ENCODE measurements at regions not wholly inside any gene's neighbourhood (a gene's known extent, or its start where the extent isn't known, plus 50 kb on each side); places are given as distances from the start of the nearest gene placed in this dataset.

DNA sequence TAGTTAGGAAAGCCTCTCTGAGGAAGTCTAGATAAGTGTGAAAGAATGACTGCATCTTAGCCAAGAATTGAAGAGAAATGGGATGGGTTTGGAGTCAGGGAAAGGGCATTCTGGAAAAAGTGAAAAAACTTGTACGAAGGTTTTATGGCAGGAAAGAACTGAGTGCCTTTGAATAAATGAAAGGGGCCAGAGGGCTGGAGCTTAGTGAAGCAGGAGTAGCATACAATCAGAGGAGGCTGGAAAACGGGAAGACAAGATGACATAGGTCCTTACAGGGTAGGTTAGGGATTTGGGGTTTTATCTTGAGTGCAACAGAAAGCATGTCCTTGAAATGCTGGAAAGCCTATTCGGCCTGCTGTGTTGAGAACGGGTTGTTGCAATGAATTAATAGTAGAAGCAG lies 152.6 kb upstream of the RND3 start:
- TF ChIP-seq GATA3 (IDR thresholded peaks at IDR 0.05; ENCODE audit: low read depth, low read length) = no peak
- TF ChIP-seq GATA2 (IDR thresholded peaks at IDR 0.05; ENCODE audit: low read depth, low read length) = no peak

All from SH-SY5Y (cell line).